ENCODE measurements at regions not wholly inside any gene's neighbourhood (a gene's known extent, or its start where the extent isn't known, plus 50 kb on each side); places are given as distances from the start of the nearest gene placed in this dataset.

- H3K4me1 Mint-ChIP-seq = no peaks in the 10 kb centered on the region
- no peaks in the 10 kb centered on the region for H3K36me3 Mint-ChIP-seq
- POLR2A ChIA-PET = no interaction called here
- no peaks in the 10 kb centered on the region for H3K9me3 ChIP-seq (ENCODE audit: control insufficient read depth in 2 of 3, low read length in 3 of 3)
- intact Hi-C loops (cut with micrococcal nuclease) = no loop called here
- H3K27me3 Mint-ChIP-seq = peaks cover 0 to 8% (median 0%) of the 10 kb centered on the region in 5 donors
- H3K4me1 ChIP-seq (ENCODE audit: control insufficient read depth in 2 of 2, insufficient read depth in 2 of 2, low read length in 2 of 2) = no peaks in the 10 kb centered on the region
- no peak for DNase-seq
- H3K27ac ChIP-seq (ENCODE audit: low read depth, low read length) = no peak overlapping the region
- H3K4me3 Mint-ChIP-seq = no peak overlapping the region
- ATAC-seq = no peak
- CTCF ChIA-PET = no interaction called here
- H3K9me3 Mint-ChIP-seq = peaks cover 0 to 10% (median 4%) of the 10 kb centered on the region in 11 donors
- H3K27ac Mint-ChIP-seq = no peak overlapping the region
- no peaks in the 10 kb centered on the region for H3K36me3 ChIP-seq (ENCODE audit: control insufficient read depth in 2 of 3, insufficient read depth in 3 of 3, low read length in 3 of 3)
- H3K4me3 ChIP-seq (ENCODE audit: low read length) = no peak overlapping the region
- no peaks in the 10 kb centered on the region for H3K27me3 ChIP-seq (ENCODE audit: control insufficient read depth in 2 of 2, insufficient read depth in 2 of 2, low read length in 2 of 2)
Measured at GRCh38 chr1:60591583-60591982, 490.8 kb upstream of the NFIA start.

GRCh38 chr1:60589916-60590315 is 492.4 kb upstream of the NFIA start:
- CTCF ChIA-PET = no interaction called here

GRCh38 chr1:60589046-60589748 is 493.2 kb upstream of the NFIA start:
- CTCF ChIA-PET = no interaction called here
- H3K36me3 ChIP-seq (ENCODE audit: control insufficient read depth in 2 of 3, insufficient read depth in 3 of 3, low read length in 3 of 3) = no peaks in the 10 kb centered on the region
- H3K9me3 ChIP-seq (ENCODE audit: control insufficient read depth in 2 of 3, low read length in 3 of 3) = no peaks in the 10 kb centered on the region
- intact Hi-C loops (cut with micrococcal nuclease) = no loop called here
- peaks cover 0 to 8% (median 0%) of the 10 kb centered on the region in 5 donors for H3K27me3 Mint-ChIP-seq
- no peak overlapping the region for H3K4me3 ChIP-seq (ENCODE audit: low read length)
- no peaks in the 10 kb centered on the region for H3K27me3 ChIP-seq (ENCODE audit: control insufficient read depth in 2 of 2, insufficient read depth in 2 of 2, low read length in 2 of 2)
- H3K9me3 Mint-ChIP-seq = peaks cover 0 to 14% (median 3%) of the 10 kb centered on the region in 11 donors
- ATAC-seq (no peak), DNase-seq (no peak)
- no peaks in the 10 kb centered on the region for H3K4me1 ChIP-seq (ENCODE audit: control insufficient read depth in 2 of 2, insufficient read depth in 2 of 2, low read length in 2 of 2)
- H3K27ac Mint-ChIP-seq = no peak overlapping the region
- H3K36me3 Mint-ChIP-seq = peaks cover 0 to under 1% (median 0%) of the 10 kb centered on the region in 5 donors
- no peak overlapping the region for H3K4me3 Mint-ChIP-seq
- POLR2A ChIA-PET = no interaction called here
- H3K27ac ChIP-seq (ENCODE audit: low read depth, low read length) = no peak overlapping the region
- H3K4me1 Mint-ChIP-seq = no peaks in the 10 kb centered on the region

More at GRCh38 chr1:60589916-60590315, 492.4 kb upstream of the NFIA start:
- ATAC-seq (no peak), DNase-seq (no peak)
- Mint-ChIP-seq H3K27ac (no peak overlapping the region), H3K27me3 (peaks cover 0 to 8% (median 0%) of the 10 kb centered on the region in 5 donors), H3K4me1 (no peaks in the 10 kb centered on the region), H3K36me3 (no peaks in the 10 kb centered on the region), H3K4me3 (no peak overlapping the region), H3K9me3 (peaks cover 0 to 7% (median 2%) of the 10 kb centered on the region in 11 donors)
- no peak overlapping the region for H3K27ac ChIP-seq (ENCODE audit: low read depth, low read length)
- no peaks in the 10 kb centered on the region for H3K27me3 ChIP-seq (ENCODE audit: control insufficient read depth in 2 of 2, insufficient read depth in 2 of 2, low read length in 2 of 2)
- intact Hi-C loops (cut with micrococcal nuclease) = no loop called here
- H3K4me3 ChIP-seq (ENCODE audit: low read length) = no peak overlapping the region
- H3K4me1 ChIP-seq (ENCODE audit: control insufficient read depth in 2 of 2, insufficient read depth in 2 of 2, low read length in 2 of 2) = no peaks in the 10 kb centered on the region
- no peaks in the 10 kb centered on the region for H3K9me3 ChIP-seq (ENCODE audit: control insufficient read depth in 2 of 3, low read length in 3 of 3)
- H3K36me3 ChIP-seq (ENCODE audit: control insufficient read depth in 2 of 3, insufficient read depth in 3 of 3, low read length in 3 of 3) = no peaks in the 10 kb centered on the region
- POLR2A ChIA-PET = no interaction called here

- H3K36me3 Mint-ChIP-seq = peaks cover 0 to 5% (median 0%) of the 10 kb centered on the region in 5 donors
- CTCF ChIA-PET = no interaction called here
- no peak overlapping the region for H3K27ac Mint-ChIP-seq
Measured at GRCh38 chr1:60584371-60584770, 498.0 kb upstream of the NFIA start.

GRCh38 chr1:60583696-60584095 is 498.7 kb upstream of the NFIA start:
- Mint-ChIP-seq H3K4me1 (no peaks in the 10 kb centered on the region), H3K9me3 (peaks cover 0 to 32% (median 9%) of the 10 kb centered on the region in 11 donors), H3K36me3 (peaks cover 0 to 5% (median 0%) of the 10 kb centered on the region in 5 donors), H3K27me3 (no peaks in the 10 kb centered on the region), H3K4me3 (no peak overlapping the region), H3K27ac (no peak overlapping the region)
- H3K9me3 ChIP-seq (ENCODE audit: control insufficient read depth in 2 of 3, low read length in 3 of 3) = no peaks in the 10 kb centered on the region
- no peak overlapping the region for H3K27ac ChIP-seq (ENCODE audit: low read depth, low read length)
- ChIA-PET CTCF (no interaction called here), POLR2A (no interaction called here)
- no peak for ATAC-seq
- no peak overlapping the region for H3K4me3 ChIP-seq (ENCODE audit: low read length)
- H3K36me3 ChIP-seq (ENCODE audit: control insufficient read depth in 2 of 3, insufficient read depth in 3 of 3, low read length in 3 of 3) = no peaks in the 10 kb centered on the region
- intact Hi-C loops (cut with micrococcal nuclease) = no loop called here
- no peaks in the 10 kb centered on the region for H3K4me1 ChIP-seq (ENCODE audit: control insufficient read depth in 2 of 2, insufficient read depth in 2 of 2, low read length in 2 of 2)
- H3K27me3 ChIP-seq (ENCODE audit: control insufficient read depth in 2 of 2, insufficient read depth in 2 of 2, low read length in 2 of 2) = no peaks in the 10 kb centered on the region
- DNase-seq = no peak

More at GRCh38 chr1:60584371-60584770, 498.0 kb upstream of the NFIA start:
- Histone ChIP-seq H3K4me3 (ENCODE audit: low read length) (no peak overlapping the region), H3K27me3 (ENCODE audit: control insufficient read depth in 2 of 2, insufficient read depth in 2 of 2, low read length in 2 of 2) (no peaks in the 10 kb centered on the region), H3K9me3 (ENCODE audit: control insufficient read depth in 2 of 3, low read length in 3 of 3) (no peaks in the 10 kb centered on the region), H3K27ac (ENCODE audit: low read depth, low read length) (no peak overlapping the region), H3K4me1 (ENCODE audit: control insufficient read depth in 2 of 2, insufficient read depth in 2 of 2, low read length in 2 of 2) (no peaks in the 10 kb centered on the region), H3K36me3 (ENCODE audit: control insufficient read depth in 2 of 3, insufficient read depth in 3 of 3, low read length in 3 of 3) (no peaks in the 10 kb centered on the region)
- POLR2A ChIA-PET = no interaction called here
- no peak for ATAC-seq
- intact Hi-C loops (cut with micrococcal nuclease) = no loop called here
- no peak for DNase-seq
- Mint-ChIP-seq H3K4me1 (no peaks in the 10 kb centered on the region), H3K9me3 (peaks cover under 1 to 32% (median 9%) of the 10 kb centered on the region in 11 donors), H3K4me3 (no peak overlapping the region), H3K27me3 (no peaks in the 10 kb centered on the region)

- ATAC-seq = no peak
- intact Hi-C loops (cut with micrococcal nuclease) = no loop called here
- Mint-ChIP-seq H3K27ac (no peak overlapping the region), H3K9me3 (peaks cover 0 to 32% (median 9%) of the 10 kb centered on the region in 11 donors), H3K4me3 (no peak overlapping the region), H3K36me3 (peaks cover 0 to 5% (median 0%) of the 10 kb centered on the region in 5 donors), H3K4me1 (no peaks in the 10 kb centered on the region), H3K27me3 (no peaks in the 10 kb centered on the region)
- no peak for DNase-seq
- no peaks in the 10 kb centered on the region for H3K36me3 ChIP-seq (ENCODE audit: control insufficient read depth in 2 of 3, insufficient read depth in 3 of 3, low read length in 3 of 3)
- H3K27ac ChIP-seq (ENCODE audit: low read depth, low read length) = no peak overlapping the region
- ChIA-PET POLR2A (no interaction called here), CTCF (no interaction called here)
- no peaks in the 10 kb centered on the region for H3K27me3 ChIP-seq (ENCODE audit: control insufficient read depth in 2 of 2, insufficient read depth in 2 of 2, low read length in 2 of 2)
- no peaks in the 10 kb centered on the region for H3K9me3 ChIP-seq (ENCODE audit: control insufficient read depth in 2 of 3, low read length in 3 of 3)
- H3K4me3 ChIP-seq (ENCODE audit: low read length) = no peak overlapping the region
- H3K4me1 ChIP-seq (ENCODE audit: control insufficient read depth in 2 of 2, insufficient read depth in 2 of 2, low read length in 2 of 2) = no peaks in the 10 kb centered on the region
Measured at GRCh38 chr1:60581455-60582220, 500.7 kb upstream of the NFIA start.
